Thymus (tissue), 11 donors: ENCODE measurements at regions not wholly inside any gene's neighbourhood (a gene's known extent, or its start where the extent isn't known, plus 50 kb on each side); places are given as distances from the start of the nearest gene placed in this dataset.
"Not testable (repeated sequence)": the region's sequence is repeated elsewhere in the genome, so short reads cannot be mapped to it uniquely, and the experiment has no call there.

Experiments used
- DNase-seq, 9 donors: peaks; one replicate each; pipeline ENCODE4 v3.0.0-alpha.2; 2013; ENCODE audit warnings: low spot score in 9 of 9, low read depth in 6 of 9, missing footprints in 1 of 9
- H3K27ac ChIP-seq, 2 donors: one replicate each; pipeline ENCODE4 v1.5.1; 2013; ENCODE audit warnings: control low read depth in 1 of 2, low read depth in 1 of 2, low read length in 1 of 2, mild to moderate bottlenecking in 1 of 2, moderate library complexity in 1 of 2
- H3K27me3 ChIP-seq, 2 donors: one replicate each; pipeline ENCODE4 v1.5.1; 2013; ENCODE audit warnings: low read length in 1 of 2; ENCODE audit not compliant: control insufficient read depth in 2 of 2, insufficient read depth in 1 of 2
- H3K36me3 ChIP-seq, 2 donors: one replicate each; pipeline ENCODE4 v1.5.1; 2013; ENCODE audit warnings: low read length in 1 of 2, mild to moderate bottlenecking in 1 of 2, moderate library complexity in 1 of 2; ENCODE audit not compliant: control insufficient read depth in 2 of 2, insufficient read depth in 2 of 2
- H3K4me1 ChIP-seq, 2 donors: one replicate each; pipeline ENCODE4 v1.5.1; 2013; ENCODE audit warnings: low read length in 2 of 2; ENCODE audit not compliant: control insufficient read depth in 2 of 2, insufficient read depth in 2 of 2
- H3K4me3 ChIP-seq, 2 donors: one replicate each; pipeline ENCODE4 v1.5.1; 2013; ENCODE audit warnings: low read length in 2 of 2, control low read depth in 1 of 2, mild to moderate bottlenecking in 1 of 2
- H3K9me3 ChIP-seq, 2 donors: one replicate each; pipeline ENCODE4 v1.5.1; 2013; ENCODE audit warnings: low read length in 1 of 2, mild to moderate bottlenecking in 1 of 2; ENCODE audit not compliant: control insufficient read depth in 2 of 2, insufficient read depth in 1 of 2
- WGBS: extraction: QIAGEN DNeasy Blood & Tissue Kit; methylation state at CpG from one replicate; pipeline ENCODE4 v1.1.7; 2013; 5-methylcytosine and 5-hydroxymethylcytosine counted together
- donor health status: healthy.

- H3K27ac ChIP-seq, H3K4me1 ChIP-seq, H3K9me3 ChIP-seq, DNase-seq, H3K27me3 ChIP-seq, H3K4me3 ChIP-seq, H3K36me3 ChIP-seq: not testable (repeated sequence)
- WGBS = no CpG with 5 or more reads among the region's 5 CpGs
Observed at GRCh38 chr7:65127364-65127763, 120.9 kb upstream of the ERV3-1 start.

- not testable (repeated sequence) for H3K4me1 ChIP-seq, H3K9me3 ChIP-seq, H3K4me3 ChIP-seq, H3K27me3 ChIP-seq, H3K27ac ChIP-seq, H3K36me3 ChIP-seq, DNase-seq
- no CpG with 5 or more reads among the region's 1 CpG for WGBS
Observed at GRCh38 chr7:65124600-65124999, 118.1 kb upstream of the ERV3-1 start.

- not testable (repeated sequence) for H3K36me3 ChIP-seq, H3K9me3 ChIP-seq
Observed at GRCh38 chr7:65105650-65106203, 99.2 kb upstream of the ERV3-1 start.

GRCh38 chr7:65100499-65100898, 94.0 kb upstream of the ERV3-1 start:
- not testable (repeated sequence) for H3K9me3 ChIP-seq, H3K4me1 ChIP-seq, H3K27me3 ChIP-seq, DNase-seq, H3K36me3 ChIP-seq, H3K4me3 ChIP-seq, H3K27ac ChIP-seq
- 97% methylated on average over 4 of the region's 4 CpGs for WGBS

More at GRCh38 chr7:65105650-65106203, 99.2 kb upstream of the ERV3-1 start:
- WGBS = 71% methylated on average over 1 of the region's 1 CpG
- not testable (repeated sequence) for DNase-seq, H3K4me3 ChIP-seq, H3K27ac ChIP-seq, H3K4me1 ChIP-seq, H3K27me3 ChIP-seq

- H3K9me3 ChIP-seq, H3K36me3 ChIP-seq, H3K27me3 ChIP-seq, DNase-seq, H3K4me1 ChIP-seq, H3K27ac ChIP-seq: not testable (repeated sequence)
- peak overlapping the region; percentile 58 to 66 for H3K4me3 ChIP-seq
- whole genome bisulfite sequencing = 98% methylated on average over 19 of the region's 19 CpGs
Observed at GRCh38 chr7:65081669-65082055, 75.2 kb upstream of the ERV3-1 start.

GRCh38 chr7:65080799-65081668, 74.5 kb upstream of the ERV3-1 start:
- peak overlapping the region in 1 of 2 donors; percentile 68 for H3K27ac ChIP-seq
- 5% methylated on average over 52 of the region's 53 CpGs for WGBS
- H3K36me3 ChIP-seq, H3K9me3 ChIP-seq, H3K4me1 ChIP-seq, H3K27me3 ChIP-seq: not testable (repeated sequence)
- peak overlapping the region; percentile 58 to 66 for H3K4me3 ChIP-seq
- DNase-seq = peak; percentile 50 to 91 (median 84)

GRCh38 chr7:65074959-65075358, 68.5 kb upstream of the ERV3-1 start:
- not testable (repeated sequence) for H3K4me1 ChIP-seq, H3K4me3 ChIP-seq, H3K27me3 ChIP-seq, H3K36me3 ChIP-seq, H3K27ac ChIP-seq, H3K9me3 ChIP-seq, DNase-seq
- WGBS = 96% methylated on average over 23 of the region's 33 CpGs

- 94% methylated on average over 3 of the region's 3 CpGs for WGBS
Observed at GRCh38 chr7:65073160-65073559, 66.7 kb upstream of the ERV3-1 start.

GRCh38 chr7:65071854-65072431, 65.5 kb upstream of the ERV3-1 start:
- H3K9me3 ChIP-seq, H3K27me3 ChIP-seq, DNase-seq, H3K36me3 ChIP-seq, H3K27ac ChIP-seq, H3K4me3 ChIP-seq, H3K4me1 ChIP-seq: not testable (repeated sequence)
- over 99% methylated on average over 7 of the region's 7 CpGs for WGBS

More at GRCh38 chr7:65073160-65073559, 66.7 kb upstream of the ERV3-1 start:
- H3K4me3 ChIP-seq, H3K36me3 ChIP-seq, H3K4me1 ChIP-seq, H3K27me3 ChIP-seq, DNase-seq, H3K9me3 ChIP-seq, H3K27ac ChIP-seq: not testable (repeated sequence)
